GM19238 (cell line): ENCODE measurements at regions not wholly inside any gene's neighbourhood (a gene's known extent, or its start where the extent isn't known, plus 50 kb on each side); places are given as distances from the start of the nearest gene placed in this dataset.
"Not testable (repeated sequence)": the region's sequence is repeated elsewhere in the genome, so short reads cannot be mapped to it uniquely, and the experiment has no call there.

ENCODE experiments used
- DNase-seq: peaks from one replicate; pipeline ENCODE4 v3.0.0; 2011; ENCODE audit warnings: low spot score; ENCODE audit not compliant: insufficient read length

DNA sequence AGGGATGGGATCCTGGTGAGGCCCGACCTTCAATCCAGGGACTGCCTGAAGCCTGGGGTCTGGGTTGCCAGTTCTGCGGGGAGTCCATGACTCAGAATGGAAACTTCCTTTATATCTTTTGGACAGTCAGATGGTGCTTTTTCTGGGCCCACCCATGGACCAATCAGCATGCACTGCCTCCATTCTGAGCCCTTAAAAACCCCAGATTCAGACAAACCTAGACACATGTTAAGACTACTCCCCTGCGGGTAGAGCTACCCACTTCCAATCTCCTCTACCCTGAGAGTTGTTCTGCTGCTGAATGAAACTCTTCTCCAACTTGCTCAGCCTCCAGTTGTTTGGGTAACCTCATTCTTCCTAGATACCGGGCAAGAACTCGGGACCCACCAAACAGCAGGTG, 1315.2 kb upstream of the MIR17HG start:
- no peak for DNase-seq

DNA sequence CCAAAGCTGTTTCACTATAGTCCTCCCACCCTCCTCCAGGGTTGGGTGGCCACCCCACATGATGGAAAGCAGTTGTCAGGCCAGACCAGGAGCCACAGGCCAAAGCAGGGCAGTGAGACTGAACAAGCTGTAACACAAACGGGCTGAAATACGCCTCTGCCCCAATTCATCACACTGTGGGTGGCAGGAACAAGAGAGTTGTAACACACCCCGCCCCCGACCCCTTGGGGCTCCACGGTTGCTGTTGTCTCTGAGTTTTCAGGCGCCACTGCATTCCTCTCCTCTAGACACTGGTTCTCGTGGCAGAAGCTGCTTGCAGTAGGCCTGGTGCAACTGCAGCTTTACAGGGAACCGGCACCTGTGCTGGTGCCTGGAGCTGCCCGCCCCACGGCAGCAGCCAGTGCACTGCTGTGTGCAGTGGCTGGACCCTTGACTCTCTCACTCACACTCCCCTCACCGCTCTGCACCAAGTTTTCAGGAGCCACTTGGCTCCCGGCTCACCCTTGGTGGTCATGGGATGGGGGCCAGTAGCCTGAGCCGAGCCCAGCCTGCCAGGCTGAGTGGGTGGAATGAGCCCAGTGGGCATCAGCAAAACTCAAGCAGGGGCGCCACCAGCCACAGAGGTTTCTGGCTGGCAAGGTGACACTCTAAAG, 1314.5 kb upstream of the MIR17HG start:
- no peak for DNase-seq

DNA sequence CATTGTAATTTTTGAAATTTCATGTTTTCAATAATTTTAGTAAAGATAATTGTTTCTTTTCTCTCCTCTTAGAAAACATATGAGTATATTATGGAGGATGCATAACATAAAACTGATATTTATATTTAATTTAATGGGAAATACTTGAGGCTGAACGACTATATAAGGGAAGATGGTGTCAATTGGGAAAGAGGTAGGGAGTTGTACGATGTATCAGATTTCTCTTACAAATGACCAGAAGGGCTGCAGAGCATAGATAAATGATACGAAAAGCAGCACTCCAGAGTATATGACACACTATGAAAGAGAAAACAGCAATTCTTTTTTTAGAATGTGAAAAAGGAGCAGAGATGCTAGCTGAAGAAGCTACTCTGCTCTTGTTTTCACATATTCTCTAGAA, 1308.0 kb upstream of the MIR17HG start:
- no peak for DNase-seq

DNA sequence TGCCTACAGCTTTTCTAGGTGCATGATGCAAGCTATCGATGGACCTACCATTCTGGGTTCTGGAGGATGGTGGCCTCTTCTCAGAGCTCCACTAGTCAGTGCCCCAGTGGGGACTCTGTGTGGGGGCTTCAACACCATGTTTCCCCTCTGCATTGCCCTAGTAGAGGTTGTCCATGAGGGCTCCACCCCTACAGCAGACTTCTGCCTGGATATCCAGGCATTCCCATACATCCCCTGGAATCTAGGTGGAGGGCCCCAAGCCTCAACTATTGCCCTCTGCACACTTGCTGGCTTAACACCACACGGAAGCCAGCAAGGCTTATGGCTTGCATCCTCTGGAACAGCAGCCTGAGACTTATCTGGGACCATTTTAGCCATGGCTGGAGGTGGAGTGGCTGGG, 1299.9 kb upstream of the MIR17HG start:
- no peak for DNase-seq

DNA sequence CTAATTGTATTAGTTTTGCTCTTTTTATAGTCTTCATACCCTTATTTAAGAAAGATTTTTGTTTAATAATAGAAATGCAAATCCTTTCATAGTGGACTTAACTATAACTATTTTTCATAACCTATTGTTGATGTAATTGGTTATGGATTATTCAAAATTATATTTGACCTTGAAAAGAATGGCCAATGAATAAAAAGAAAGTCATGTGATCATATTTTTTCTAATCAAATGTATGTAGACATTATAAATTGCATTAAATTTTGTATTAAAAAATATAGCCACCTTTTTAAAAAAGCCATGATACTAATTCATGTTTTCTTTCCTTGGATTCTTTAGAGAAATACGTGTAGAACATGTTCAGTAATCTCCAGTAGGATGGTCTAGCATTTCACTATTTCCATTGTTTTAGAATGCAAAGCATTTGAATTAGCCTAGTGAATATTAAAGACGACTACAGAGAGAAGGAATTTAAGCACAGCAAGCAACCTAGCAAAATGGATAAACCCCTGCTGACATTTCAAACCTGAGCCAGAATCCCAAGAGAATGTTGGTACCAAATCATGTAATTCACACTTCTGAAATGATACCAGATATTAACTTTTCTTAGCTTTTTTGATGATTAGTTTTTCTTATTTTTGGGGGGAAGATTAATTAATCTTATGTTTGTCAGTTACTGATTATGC, 1297.4 kb upstream of the MIR17HG start:
- no peak for DNase-seq

DNA sequence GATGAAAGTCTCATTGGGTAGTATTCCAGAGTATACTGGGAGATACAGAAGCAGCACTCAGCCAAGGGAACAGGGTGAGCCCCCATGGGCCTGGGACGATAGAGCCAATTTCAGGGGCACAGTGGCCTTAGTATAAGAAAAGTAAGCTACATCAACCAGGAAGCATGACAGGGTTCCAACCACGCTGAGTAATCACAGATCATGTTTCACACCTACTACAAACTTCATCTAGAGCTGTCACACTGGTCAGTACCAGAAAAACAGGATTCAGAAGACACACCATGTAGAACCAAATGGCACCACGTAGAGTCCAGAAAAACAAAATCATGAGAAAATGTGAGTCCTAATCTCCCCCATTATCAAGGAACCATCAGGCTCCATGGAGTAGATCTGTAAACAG, 1292.4 kb upstream of the MIR17HG start:
- no peak for DNase-seq

DNA sequence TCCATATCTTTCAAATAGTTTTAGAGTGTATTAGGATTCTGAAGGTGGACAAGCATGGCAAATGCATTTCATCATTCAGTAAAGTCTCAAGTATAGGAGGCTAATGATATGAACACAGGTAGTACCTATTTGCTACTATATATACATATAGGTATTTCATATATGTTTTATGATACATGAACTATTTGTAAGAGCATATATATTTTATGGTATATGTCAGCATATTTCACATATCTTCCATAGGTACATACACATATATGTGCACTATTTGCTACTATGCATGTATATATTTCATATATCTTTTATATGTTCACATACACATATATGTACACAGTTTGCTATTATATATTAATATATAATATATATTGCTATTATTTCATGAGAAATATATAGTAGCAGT, 1291.7 kb upstream of the MIR17HG start:
- DNase-seq: no peak

DNA sequence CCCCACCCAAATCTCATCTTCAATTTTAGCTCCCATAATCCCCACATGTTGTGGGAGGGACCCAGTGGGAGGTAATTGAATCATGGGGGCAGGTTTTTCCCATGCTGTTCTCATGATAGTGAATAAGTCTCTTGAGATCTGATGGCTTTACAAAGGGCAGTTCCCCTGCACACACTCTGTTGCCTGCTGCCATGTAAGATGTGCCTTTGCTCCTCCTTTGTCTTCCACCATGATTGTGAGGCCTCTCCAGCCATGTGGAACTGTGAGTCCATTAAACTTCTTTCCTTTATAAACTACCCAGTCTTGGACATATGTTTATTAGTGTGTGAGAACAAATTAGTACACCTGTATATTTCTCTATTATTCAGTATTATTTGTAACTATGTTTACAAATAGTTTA, 1283.3 kb upstream of the MIR17HG start:
- DNase-seq: not testable (repeated sequence)

DNA sequence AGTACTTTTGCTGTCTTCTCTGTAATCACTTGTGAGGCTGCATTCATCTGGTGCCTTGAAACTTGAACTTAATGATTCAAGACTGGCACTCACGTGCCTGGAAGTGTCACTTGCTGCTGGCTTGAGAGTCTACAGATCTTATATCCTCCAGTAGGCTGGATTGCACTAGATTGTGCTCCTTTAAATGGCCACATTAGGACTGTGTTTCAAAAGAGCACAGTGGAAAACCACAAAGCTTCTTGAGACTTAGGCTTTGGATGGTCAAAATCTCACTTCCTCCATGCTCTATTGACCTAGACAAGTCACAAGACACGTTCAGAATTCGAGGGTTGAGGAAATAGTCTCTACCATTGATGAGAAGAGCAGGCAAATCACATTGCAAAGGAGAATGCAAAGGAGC, 1278.8 kb upstream of the MIR17HG start:
- no peak for DNase-seq

DNA sequence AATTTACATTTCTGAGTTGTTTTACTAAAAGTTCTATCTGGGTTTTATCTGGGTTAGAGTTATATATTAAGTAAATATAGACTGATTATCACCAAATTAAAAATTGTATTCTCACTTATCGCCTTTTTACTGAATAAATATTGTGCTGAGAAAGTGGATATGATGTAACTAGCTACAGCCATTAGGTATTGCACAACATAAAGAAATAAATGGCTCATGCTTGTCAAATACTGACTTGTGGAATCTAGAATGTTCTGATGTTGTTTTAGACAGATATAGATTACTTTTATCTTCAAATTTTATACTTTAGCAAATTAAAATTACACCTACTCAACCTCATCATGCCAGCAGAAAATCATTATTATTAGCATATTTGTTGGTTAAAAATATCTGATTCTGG, 1277.1 kb upstream of the MIR17HG start:
- DNase-seq: no peak

DNA sequence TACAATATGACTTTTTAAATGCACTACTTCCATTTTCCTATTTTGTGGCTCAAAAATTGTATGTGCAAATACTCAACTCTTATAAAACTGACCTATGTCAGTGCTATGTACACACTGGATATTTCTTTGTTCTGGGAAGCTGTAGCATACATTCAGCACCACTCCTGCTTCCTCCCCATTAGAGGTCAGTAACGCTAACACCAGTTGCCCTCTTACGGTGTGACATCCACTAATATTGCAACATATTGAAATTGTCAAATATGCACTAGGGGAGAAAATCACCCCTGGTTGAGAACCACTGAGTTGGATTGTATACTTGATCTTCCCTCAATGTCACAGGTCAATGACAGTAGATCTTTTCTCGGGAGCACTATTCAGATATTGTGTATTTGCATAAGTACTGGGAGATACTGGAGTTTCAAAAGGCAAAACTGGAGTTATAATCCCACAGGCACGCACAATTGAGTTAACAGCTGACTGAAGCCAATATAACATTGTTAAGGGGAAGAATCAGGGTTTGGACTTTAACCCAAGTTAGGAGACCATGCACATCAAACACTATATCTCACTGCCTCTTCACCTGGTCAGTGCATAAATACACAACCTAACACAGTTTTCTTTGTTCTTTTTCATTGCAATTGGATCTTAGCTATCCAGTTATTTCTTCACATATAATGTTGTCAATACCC, 1276.5 kb upstream of the MIR17HG start:
- no peak for DNase-seq

DNA sequence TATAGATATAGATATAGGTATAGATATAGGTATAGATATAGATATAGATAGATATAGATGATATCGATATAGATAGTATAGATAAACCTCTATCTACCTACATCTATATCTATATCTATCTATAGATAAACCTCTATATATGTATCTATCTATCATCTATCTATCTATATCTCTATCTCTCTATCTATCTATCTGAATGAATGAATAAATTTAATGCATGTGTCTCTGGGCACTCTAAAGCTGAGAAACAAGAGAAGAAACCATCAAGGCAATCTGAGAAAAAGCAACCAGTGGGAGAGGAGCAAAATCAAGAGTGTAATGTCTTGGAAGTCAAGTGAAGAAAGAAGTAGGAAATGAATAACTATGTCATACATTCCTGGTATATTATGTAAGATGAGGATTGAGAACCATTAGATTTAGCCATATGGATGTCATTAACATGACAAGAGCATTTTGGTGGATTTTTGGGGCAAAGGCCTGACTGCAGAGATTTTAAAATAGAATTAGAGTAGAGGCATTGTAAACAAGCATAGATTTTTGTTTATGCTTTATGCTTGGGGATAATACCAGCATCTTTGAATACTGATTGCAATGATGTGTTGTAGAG, 1262.7 kb upstream of the MIR17HG start:
- DNase-seq: no peak

DNA sequence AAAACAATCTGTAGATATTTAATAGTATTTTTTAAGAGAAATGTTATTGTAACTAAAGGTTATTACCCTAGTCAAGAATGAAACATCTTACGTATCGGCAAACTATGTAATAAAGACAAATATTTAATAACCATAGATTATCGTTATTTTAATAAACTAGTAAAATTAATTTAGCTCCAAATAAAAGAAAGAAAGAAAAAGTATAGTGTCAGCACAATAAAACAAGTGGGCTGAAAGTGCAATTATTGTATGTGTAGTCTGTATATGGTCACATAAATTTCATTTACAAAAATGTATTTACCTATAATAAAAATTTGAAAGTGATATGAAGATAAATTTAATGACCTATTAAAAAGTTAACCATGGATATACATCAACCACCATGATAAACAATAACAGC, 1258.4 kb upstream of the MIR17HG start:
- DNase-seq: no peak

DNA sequence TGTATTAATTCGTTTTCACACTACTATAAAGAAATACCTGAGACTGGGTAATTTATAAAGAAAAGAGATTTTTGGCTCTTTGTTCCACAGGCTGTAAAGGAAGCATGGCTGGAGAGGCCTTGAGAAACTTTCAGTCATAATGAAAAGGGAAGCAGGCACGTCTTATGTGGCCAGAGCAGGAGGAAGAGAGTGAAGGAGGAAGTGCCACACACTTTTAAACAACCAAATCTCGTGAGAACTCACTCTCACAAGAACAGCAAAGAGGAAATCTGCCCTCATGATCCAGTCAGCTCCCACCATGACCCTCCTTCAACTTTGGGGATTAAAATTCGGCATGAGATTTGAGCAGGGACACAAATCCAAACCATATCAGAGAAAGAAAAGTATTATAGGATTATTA, 1255.9 kb upstream of the MIR17HG start:
- no peak for DNase-seq

DNA sequence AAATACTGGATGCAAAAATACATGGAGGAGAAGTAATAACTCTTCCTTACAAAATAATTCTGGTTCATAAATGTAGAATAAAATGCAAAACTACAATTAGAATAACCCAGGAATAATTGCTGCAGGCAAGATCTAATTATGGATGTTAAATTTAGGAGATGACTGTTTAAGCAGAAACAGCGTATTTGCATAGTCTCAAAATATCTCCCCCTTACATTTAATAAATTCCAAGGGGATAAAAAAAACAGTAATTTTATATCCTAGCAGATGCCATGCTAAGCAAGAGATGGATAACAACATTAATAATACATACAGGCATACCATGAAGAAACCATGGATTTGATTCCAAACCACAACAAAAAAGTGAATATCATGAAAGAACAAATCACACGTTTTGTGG, 1253.1 kb upstream of the MIR17HG start:
- DNase-seq: no peak

DNA sequence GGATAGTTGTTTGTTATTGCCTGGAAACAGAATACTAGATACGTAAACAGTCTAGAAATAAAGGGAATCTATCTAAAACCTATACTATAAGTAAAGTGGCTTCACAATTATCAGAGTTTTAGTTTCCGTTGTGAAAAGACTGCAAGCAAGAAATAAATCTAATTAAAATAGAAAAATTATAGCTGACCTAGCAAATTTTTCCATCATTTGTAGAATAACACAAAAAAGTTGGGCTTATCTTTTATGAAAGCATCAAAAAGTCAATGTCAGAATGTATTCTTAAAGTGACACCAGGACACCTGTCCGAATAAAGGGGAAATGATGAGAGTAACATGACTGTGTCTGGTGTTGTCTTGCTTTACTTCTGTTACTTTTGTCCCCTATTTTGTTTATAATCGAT, 1248.9 kb upstream of the MIR17HG start:
- no peak for DNase-seq

DNA sequence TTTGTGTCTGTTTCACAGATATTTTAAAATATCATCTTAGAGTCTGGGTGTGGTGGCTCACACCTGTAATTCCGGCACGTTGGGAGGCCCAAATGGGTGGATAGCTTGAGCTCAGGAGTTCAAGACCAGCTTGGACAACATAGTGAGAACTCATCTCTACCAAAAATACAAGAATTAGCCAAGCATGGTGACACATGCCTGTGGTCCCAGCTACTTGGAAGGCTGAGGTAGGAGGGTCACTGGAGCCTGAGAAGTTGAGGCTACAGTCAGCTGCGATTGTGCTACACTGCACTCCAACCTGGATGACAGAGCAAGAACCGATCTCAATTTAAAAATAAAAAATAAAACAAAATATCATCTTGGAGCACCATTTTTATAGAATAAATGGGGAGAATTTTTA, 1247.6 kb upstream of the MIR17HG start:
- no peak for DNase-seq

DNA sequence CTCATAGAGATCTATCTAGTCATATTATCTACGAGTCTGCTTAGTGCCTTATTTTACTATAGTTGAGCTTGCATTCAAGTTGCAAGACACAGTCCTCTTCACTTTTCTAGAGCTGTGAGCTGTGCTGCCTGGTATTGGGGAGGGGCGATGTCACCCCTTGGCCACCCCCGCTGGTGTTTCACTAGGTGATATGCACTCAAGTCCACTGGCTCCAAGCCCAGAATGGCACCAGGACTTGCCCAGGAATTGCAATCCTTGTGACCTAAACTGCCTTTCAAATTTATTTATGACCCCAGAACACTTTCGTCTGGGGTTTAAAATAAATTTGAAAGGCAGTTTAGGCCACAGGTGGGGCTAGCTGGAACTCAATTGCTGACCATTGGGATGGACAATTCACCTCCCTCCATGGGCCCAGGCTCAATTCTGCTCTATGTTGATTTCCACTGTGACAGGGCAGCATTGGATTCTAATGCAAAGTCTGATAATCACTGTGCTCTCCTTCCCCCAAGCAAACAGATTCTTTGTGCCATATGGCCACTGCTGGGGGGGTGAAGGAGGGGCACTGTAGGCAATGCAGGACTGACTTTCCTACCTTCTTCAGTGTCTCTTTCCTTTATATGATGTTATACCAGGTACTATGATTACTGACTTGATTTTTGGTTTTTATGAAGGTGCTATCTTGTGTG, 1244.2 kb upstream of the MIR17HG start:
- no peak for DNase-seq

DNA sequence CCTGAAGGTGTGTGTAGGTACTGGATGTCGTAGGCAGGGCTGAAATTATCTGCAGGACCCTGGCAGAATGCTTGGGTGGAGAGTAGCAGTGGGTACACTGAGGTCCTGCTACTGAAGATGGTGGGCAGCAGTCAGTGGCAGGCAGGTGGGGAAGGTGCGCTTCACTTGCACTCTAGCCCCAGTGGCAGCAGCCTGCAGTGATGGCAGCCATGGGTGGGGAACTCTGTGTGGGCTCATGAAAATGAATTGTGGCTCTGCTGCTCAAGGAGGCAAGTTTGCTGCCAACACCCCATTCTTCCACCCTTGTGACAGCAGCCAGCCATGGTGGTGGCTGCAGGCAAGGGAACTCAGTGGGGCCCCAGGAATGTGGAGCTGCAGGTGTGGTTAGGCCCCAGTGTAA, 1242.7 kb upstream of the MIR17HG start:
- no peak for DNase-seq

DNA sequence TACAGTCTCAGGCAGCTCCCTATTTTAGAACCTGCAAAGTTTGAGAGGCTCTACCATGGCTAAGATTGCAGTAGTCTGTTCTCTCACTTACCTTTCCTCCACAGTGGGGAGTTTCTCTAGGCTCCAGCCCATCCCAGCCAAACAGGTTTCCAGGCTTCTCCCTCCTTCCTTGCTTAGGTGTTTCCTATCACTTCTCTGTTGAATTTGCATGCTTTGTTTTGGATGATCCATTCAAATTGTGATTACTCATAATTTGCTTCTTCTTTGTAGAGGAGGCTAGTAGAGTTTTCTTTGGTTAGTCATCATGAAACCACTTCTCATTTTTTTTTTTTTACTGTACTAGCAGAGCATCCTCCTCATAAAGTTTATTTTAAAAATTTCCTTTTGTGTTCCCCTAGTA, 1242.2 kb upstream of the MIR17HG start:
- no peak for DNase-seq

DNA sequence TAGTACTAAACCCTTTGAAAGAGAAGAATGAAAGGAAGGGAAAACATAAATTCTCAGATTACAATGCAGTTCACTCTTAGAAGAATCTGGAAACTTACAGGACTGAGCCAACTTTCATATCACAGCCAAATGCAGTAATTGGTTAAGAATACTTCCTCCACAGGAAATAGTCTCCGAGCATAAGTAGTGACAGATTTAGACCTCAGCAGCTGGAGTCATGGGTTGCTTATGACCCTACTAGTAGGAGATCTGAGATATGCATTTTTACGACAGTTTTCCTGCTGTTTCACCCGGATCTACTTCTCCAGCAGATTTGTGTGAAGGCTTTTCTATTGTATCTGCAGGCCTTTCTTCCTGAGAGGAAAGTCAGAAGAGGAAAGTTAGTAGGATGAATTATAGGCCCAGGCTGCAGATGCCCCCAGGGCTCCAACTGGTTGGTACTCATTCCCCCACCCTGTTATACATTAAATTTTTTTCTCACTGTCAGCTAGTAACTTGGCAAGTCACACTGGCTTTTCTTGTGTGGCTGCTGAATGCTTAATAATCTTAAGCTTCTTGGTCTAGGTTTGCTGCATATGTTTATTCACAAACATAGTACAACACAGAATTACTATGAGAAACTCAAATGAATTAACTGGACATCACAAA, 1241.5 kb upstream of the MIR17HG start:
- no peak for DNase-seq
